GM12878 (cell line): ENCODE measurements at regions not wholly inside any gene's neighbourhood (a gene's known extent, or its start where the extent isn't known, plus 50 kb on each side); places are given as distances from the start of the nearest gene placed in this dataset.

Experiments
- ATAC-seq: fragments of 200-7000 bp; cut with Tn5 transposase; 3 replicates; pipeline ENCODE4 v1.9.1; 2020; ENCODE audit warnings: mild to moderate bottlenecking, moderate library complexity
- BruUV-seq: library from RNA; stranded (reverse); fragments of 400-500 nt; replicated peaks from 2 replicates; lab custom pipeline; 2021; lab: Mats Ljungman, UMichigan
- CTCF ChIA-PET: fragments of 300-600 bp; sonication (Branson Sonifier 250); formaldehyde crosslinking; extraction: SDS; loops from one replicate; lab custom pipeline; 2021; ENCODE audit warnings: inconsistent platforms; lab: Yijun Ruan, JAX
- POLR2A ChIA-PET: fragments of 350-600 bp; formaldehyde crosslinking; extraction: SDS; loops from one replicate; lab custom pipeline; 2021; ENCODE audit warnings: inconsistent platforms; lab: Charles Lee
- RAD21 ChIA-PET: fragments of 300-600 bp; sonication (Branson Sonifier 250); formaldehyde crosslinking; loops from one replicate; lab custom pipeline; 2023; ENCODE audit warnings: antibody characterized with exemption; ENCODE audit not compliant: unreplicated experiment; lab: Charles Lee
- SMC1A ChIA-PET: fragments of 300-600 bp; sonication (Branson Sonifier 250); formaldehyde crosslinking; loops from one replicate; lab custom pipeline; 2023; ENCODE audit not compliant: unreplicated experiment, uncharacterized antibody; lab: Charles Lee
- DNase-seq: peaks from one replicate; pipeline ENCODE4 v3.0.0-alpha.2; 2011; ENCODE audit warnings: low read depth, low spot score
- FAIRE-seq: peaks from 3 replicates; lab custom pipeline; 2011; peaks lifted over from hg19 to GRCh38; lab: Jason Lieb, UNC
- H2AFZ ChIP-seq: 2 replicates; pipeline ENCODE4 v1.6.0; 2011; ENCODE audit warnings: low read depth, low read length, control low read depth; ENCODE audit not compliant: control insufficient read depth
- H3K27ac ChIP-seq: 2 replicates; pipeline ENCODE4 v1.5.1; 2011; ENCODE audit warnings: control low read depth; ENCODE audit not compliant: control insufficient read depth, insufficient read depth
- H3K27me3 ChIP-seq, 2 experiments: replicated peaks in 1 of 2; 2 replicates each; pipeline versions ENCODE4 v1.6.0 to v1.6.1; 2011; ENCODE audit warnings: low read length in 1 of 2; ENCODE audit not compliant: control insufficient read depth in 2 of 2, insufficient read depth in 2 of 2
- H3K36me3 ChIP-seq, 2 experiments: 2 replicates each; pipeline ENCODE4 v1.5.1; 2011; ENCODE audit warnings: low read length in 1 of 2; ENCODE audit not compliant: control insufficient read depth in 2 of 2, insufficient read depth in 2 of 2
- H3K4me1 ChIP-seq: 2 replicates; pipeline ENCODE4 v1.6.1; 2011; ENCODE audit warnings: mild to moderate bottlenecking, low read length, moderate library complexity, mixed read lengths; ENCODE audit not compliant: control insufficient read depth, insufficient read depth
- H3K4me2 ChIP-seq: 2 replicates; pipeline ENCODE4 v1.6.0; 2011; ENCODE audit warnings: control low read depth; ENCODE audit not compliant: control insufficient read depth, insufficient read depth
- H3K4me3 ChIP-seq: fragments of 200-600 bp; sonication (generic); 2 replicates; pipeline ENCODE4 v1.5.1; 2016
- H3K79me2 ChIP-seq: 2 replicates; pipeline ENCODE4 v1.6.0; 2011; ENCODE audit warnings: low read length; ENCODE audit not compliant: control insufficient read depth, insufficient read depth
- H3K9ac ChIP-seq: 2 replicates; pipeline ENCODE4 v1.8.0; 2011; ENCODE audit warnings: low read length, control low read depth, mixed read lengths; ENCODE audit not compliant: control insufficient read depth, insufficient read depth
- H3K9me3 ChIP-seq: replicated peaks from 3 replicates; pipeline ENCODE4 v1.5.1; 2011; ENCODE audit warnings: mild to moderate bottlenecking, low read length; ENCODE audit not compliant: control insufficient read depth, insufficient read depth
- H4K20me1 ChIP-seq: 2 replicates; pipeline ENCODE4 v1.6.0; 2011; ENCODE audit not compliant: control insufficient read depth, insufficient read depth
- ATF7 ChIP-seq: fragments of 450-650 bp; IDR thresholded peaks from 2 replicates; pipeline ENCODE4 v1.6.1; 2016; ENCODE audit warnings: low read depth, mild to moderate bottlenecking
- EP300 ChIP-seq, 2 experiments: fragments of 150-350 bp in 1 of 2; IDR thresholded peaks; 2 replicates each; pipeline ENCODE4 v1.6.1; 2011 to 2012; ENCODE audit warnings: low read depth in 2 of 2, low read length in 2 of 2, borderline replicate concordance in 1 of 2, improper control_type of control experiment in 1 of 2, inconsistent platforms in 1 of 2; ENCODE audit not compliant: control insufficient read depth in 1 of 2
- HDAC2 ChIP-seq: fragments of 200-600 bp; sonication (generic); IDR thresholded peaks from 2 replicates; pipeline ENCODE4 v1.6.1; 2017
- IKZF2 ChIP-seq, 2 experiments: fragments of 450-650 bp; IDR thresholded peaks; 2 replicates each; pipeline ENCODE4 v1.6.1; 2017; ENCODE audit warnings: mild to moderate bottlenecking in 2 of 2, moderate library complexity in 2 of 2
- IRF3 ChIP-seq: fragments of 450-650 bp; IDR thresholded peaks from 2 replicates; pipeline ENCODE4 v1.6.1; 2014; ENCODE audit warnings: mild to moderate bottlenecking
- JUND ChIP-seq: IDR thresholded peaks from 2 replicates; pipeline ENCODE4 v1.6.1; 2012; ENCODE audit warnings: low read depth, mild to moderate bottlenecking, low read length, improper control_type of control experiment, moderate library complexity
- MYB ChIP-seq: fragments of 150-350 bp; IDR thresholded peaks from 2 replicates; pipeline ENCODE4 v1.6.1; 2014; ENCODE audit warnings: mild to moderate bottlenecking, low read depth, low read length, borderline replicate concordance
- PAX5 ChIP-seq: IDR thresholded peaks from 2 replicates; pipeline ENCODE4 v1.6.1; 2011; ENCODE audit warnings: low read depth, low read length, borderline replicate concordance
- RB1 ChIP-seq: fragments of 450-650 bp; formaldehyde crosslinking; IDR thresholded peaks from 2 replicates; pipeline ENCODE4 v1.6.1; 2017; ENCODE audit warnings: mild to moderate bottlenecking, borderline replicate concordance
- SREBF2 ChIP-seq: IDR thresholded peaks from 2 replicates; pipeline ENCODE4 v1.6.1; 2012; ENCODE audit warnings: mild to moderate bottlenecking, low read length
- TAF1 ChIP-seq: IDR thresholded peaks from 2 replicates; pipeline ENCODE4 v1.6.1; 2011; ENCODE audit warnings: mild to moderate bottlenecking, low read depth, low read length, borderline replicate concordance
- ZBTB11 ChIP-seq: fragments of 450-650 bp; formaldehyde crosslinking; IDR thresholded peaks from 2 replicates; pipeline ENCODE4 v1.5.0; 2022; ENCODE audit warnings: mild to moderate bottlenecking, missing genetic modification characterization
- WGBS: methylation state at CpG from one replicate; pipeline ENCODE4 v1.1.6; 2016; ENCODE audit warnings: low lambda C conversion rate; ENCODE audit not compliant: insufficient replicate concordance, insufficient coverage; ENCODE audit errors: missing lambda C conversion rate; 5-methylcytosine and 5-hydroxymethylcytosine counted together
- in situ Hi-C: fragments of 300-500 bp; cut with MboI; formaldehyde crosslinking; loops from 9 replicates; pipeline ENCODE4 v1.14.3; 2018; ENCODE audit warnings: mixed read lengths
- intact Hi-C: fragments of 100-400 bp; cut with micrococcal nuclease; formaldehyde crosslinking; loops from one replicate; pipeline ENCODE4 v1.14.2; 2022; ENCODE audit not compliant: unreplicated experiment
- TF ChIP-seq, protein P1 (sequence below): fragments of 150-350 bp; IDR thresholded peaks from 2 replicates; pipeline ENCODE4 v1.6.1; 2014; ENCODE audit warnings: mild to moderate bottlenecking, low read depth, low read length

DNA sequence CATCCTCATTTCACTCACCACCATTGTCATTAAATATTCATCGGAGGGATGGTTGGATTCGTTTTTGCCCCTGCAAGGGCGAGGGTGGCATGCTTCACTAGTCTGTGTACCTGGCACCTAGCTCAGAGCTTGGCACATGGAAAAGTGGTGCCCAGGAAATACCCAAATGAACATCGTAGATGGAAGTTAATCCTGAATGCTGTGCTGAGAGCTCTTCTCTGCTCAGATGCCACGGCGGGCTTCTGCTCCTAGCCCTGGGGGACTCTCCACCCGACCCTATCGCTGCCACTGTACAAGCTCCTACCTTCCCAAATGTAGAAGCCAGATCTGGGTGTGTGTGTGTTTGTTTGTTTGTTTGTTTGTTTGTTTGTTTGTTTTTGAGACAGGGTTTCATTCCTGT, 113.0 kb upstream of the ZNF507 start:
- SMC1A ChIA-PET: no interaction called here
- Histone ChIP-seq H2AFZ (no peak overlapping the region), H3K79me2 (no peaks in the 10 kb centered on the region), H3K27me3 (no peaks in the 10 kb centered on the region), H3K4me2 (no peak overlapping the region), H3K27ac (no peak overlapping the region), H3K9me3 (no peaks in the 10 kb centered on the region), H3K9ac (no peak overlapping the region), H3K36me3 (no peaks in the 10 kb centered on the region), H4K20me1 (no peaks in the 10 kb centered on the region), H3K4me3 (no peak overlapping the region), H3K4me1 (no peaks in the 10 kb centered on the region)
- TF ChIP-seq RB1: no peak
- TF ChIP-seq IKZF2 (IDR thresholded peaks at IDR 0.05): no peak
- no peak for TF ChIP-seq SREBF2
- POLR2A ChIA-PET: no interaction called here
- in situ Hi-C loops: loop anchor here (5.0 kb wide), 1 partner anchor 1555 kb away; no protein-coding TSS in a partner anchor
- FAIRE-seq (no peak), ATAC-seq (no peak), DNase-seq (no peak)
- intact Hi-C loops: no loop called here
- CTCF ChIA-PET: no interaction called here
- RAD21 ChIA-PET: no interaction called here
- 41% methylated on average over 8 of the region's 8 CpGs for WGBS
- no TSS peak for BruUV-seq

- DNase-seq (no peak), ATAC-seq (no peak), FAIRE-seq (no peak)
- ChIA-PET SMC1A (no interaction called here), CTCF (no interaction called here), POLR2A (no interaction called here), RAD21 (no interaction called here)
- in situ Hi-C loops (loop anchor here (5.0 kb wide), 1 partner anchor 1556 kb away; no protein-coding TSS in a partner anchor), intact Hi-C loops (no loop called here)
- Histone ChIP-seq H3K36me3 (no peaks in the 10 kb centered on the region), H3K9ac (no peak overlapping the region), H3K27ac (no peak overlapping the region), H3K9me3 (no peaks in the 10 kb centered on the region), H2AFZ (no peak overlapping the region), H3K27me3 (no peaks in the 10 kb centered on the region), H3K4me2 (no peak overlapping the region), H4K20me1 (no peaks in the 10 kb centered on the region), H3K4me1 (no peaks in the 10 kb centered on the region), H3K79me2 (no peaks in the 10 kb centered on the region), H3K4me3 (no peak overlapping the region)
- 32% methylated on average over 6 of the region's 6 CpGs for WGBS
- BruUV-seq: no TSS peak
- TF ChIP-seq TAF1 (no peak), MYB (no peak), PAX5 (no peak), HDAC2 (no peak), IRF3 (no peak), ATF7 (no peak), JUND (no peak), EP300 (IDR thresholded peaks at IDR 0.05; ENCODE audit: borderline replicate concordance in 1 of 2, control insufficient read depth in 1 of 2, low read depth in 2 of 2, low read length in 2 of 2) (no peak), ZBTB11 (CRISPR knock-in tag) (no peak)
- TF ChIP-seq, protein P1, sequence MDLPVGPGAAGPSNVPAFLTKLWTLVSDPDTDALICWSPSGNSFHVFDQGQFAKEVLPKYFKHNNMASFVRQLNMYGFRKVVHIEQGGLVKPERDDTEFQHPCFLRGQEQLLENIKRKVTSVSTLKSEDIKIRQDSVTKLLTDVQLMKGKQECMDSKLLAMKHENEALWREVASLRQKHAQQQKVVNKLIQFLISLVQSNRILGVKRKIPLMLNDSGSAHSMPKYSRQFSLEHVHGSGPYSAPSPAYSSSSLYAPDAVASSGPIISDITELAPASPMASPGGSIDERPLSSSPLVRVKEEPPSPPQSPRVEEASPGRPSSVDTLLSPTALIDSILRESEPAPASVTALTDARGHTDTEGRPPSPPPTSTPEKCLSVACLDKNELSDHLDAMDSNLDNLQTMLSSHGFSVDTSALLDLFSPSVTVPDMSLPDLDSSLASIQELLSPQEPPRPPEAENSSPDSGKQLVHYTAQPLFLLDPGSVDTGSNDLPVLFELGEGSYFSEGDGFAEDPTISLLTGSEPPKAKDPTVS: no peak
Observed at GRCh38 chr19:32233091-32233490, 112.3 kb upstream of the ZNF507 start.
